Upper lobe of left lung (tissue), 6 donors: ENCODE measurements at regions not wholly inside any gene's neighbourhood (a gene's known extent, or its start where the extent isn't known, plus 50 kb on each side); places are given as distances from the start of the nearest gene placed in this dataset.

Experiments used
- ATAC-seq, 2 donors: fragments of 200-7000 bp; cut with Tn5 transposase; one replicate each; pipeline ENCODE4 v1.9.1; 2022; ENCODE audit warnings: mild to moderate bottlenecking in 2 of 2, moderate library complexity in 2 of 2; ENCODE audit not compliant: low FRiP score in 2 of 2
- DNase-seq, 2 donors: peaks; one replicate each; pipeline ENCODE4 v3.0.0-alpha.2; 2019 to 2020
- H3K27ac ChIP-seq, 4 donors: fragments of 200-600 bp; sonication (generic); one replicate each; pipeline ENCODE4 v1.5.1; 2016 to 2019
- H3K27me3 ChIP-seq, 4 donors: fragments of 200-600 bp; sonication (generic); one replicate each; pipeline ENCODE4 v1.5.1; 2017 to 2019
- H3K36me3 ChIP-seq, 4 donors: fragments of 200-600 bp; sonication (generic); one replicate each; pipeline ENCODE4 v1.5.1; 2016 to 2019
- H3K4me1 ChIP-seq, 4 donors: fragments of 200-600 bp; sonication (generic); one replicate each; pipeline ENCODE4 v1.5.1; 2018 to 2019
- H3K4me3 ChIP-seq, 4 donors: fragments of 200-600 bp; sonication (generic); one replicate each; pipeline ENCODE4 v1.5.1; 2017 to 2019; ENCODE audit warnings: mild to moderate bottlenecking in 2 of 4, moderate library complexity in 1 of 4
- H3K9me3 ChIP-seq, 4 donors: fragments of 200-600 bp; sonication (generic); one replicate each; pipeline ENCODE4 v1.5.1; 2018 to 2019
- CTCF ChIP-seq, 6 experiments: fragments of 450-650 bp in 4 of 6; fragments of 200-600 bp in 2 of 6; sonication (generic) in 2 of 6; IDR thresholded peaks; one replicate each; pipeline ENCODE4 v1.5.1; 2016 to 2019; ENCODE audit warnings: antibody characterized with exemption in 6 of 6
- EP300 ChIP-seq, 4 donors: sonication (generic); formaldehyde crosslinking; IDR thresholded peaks; one replicate each; pipeline ENCODE4 v1.5.1; 2017; ENCODE audit warnings: antibody characterized with exemption in 4 of 4, control low read depth in 2 of 4
- POLR2A ChIP-seq, 4 donors: fragments of 450-650 bp; IDR thresholded peaks; one replicate each; pipeline ENCODE4 v1.5.1; 2016 to 2017; ENCODE audit warnings: antibody characterized with exemption in 4 of 4, mild to moderate bottlenecking in 2 of 4
- POLR2AphosphoS5 ChIP-seq, 2 donors: sonication (generic); formaldehyde crosslinking; IDR thresholded peaks; one replicate each; pipeline ENCODE4 v1.5.1; 2017; ENCODE audit warnings: antibody characterized with exemption in 2 of 2
- WGBS, 2 donors: methylation state at CpG; one replicate each; pipeline ENCODE4 v1.1.5; 2017 to 2018; 5-methylcytosine and 5-hydroxymethylcytosine counted together
- donor health status: DM: no; HTN: no; CAD: no; lungs with moderate emphysema.
- donor health status: DM: no; HTN: yes; CAD: no; lungs with severe emphysema.

GRCh38 chr6:95448208-95448607, 129.1 kb upstream of the MANEA start:
- Histone ChIP-seq H3K27me3 (no peaks in the 10 kb centered on the region), H3K4me3 (no peak overlapping the region), H3K36me3 (no peaks in the 10 kb centered on the region), H3K27ac (no peak overlapping the region), H3K4me1 (no peaks in the 10 kb centered on the region), H3K9me3 (no peaks in the 10 kb centered on the region)
- no peak for TF ChIP-seq POLR2AphosphoS5 (IDR thresholded peaks at IDR 0.05)
- TF ChIP-seq EP300 (IDR thresholded peaks at IDR 0.05): no peak
- TF ChIP-seq POLR2A (IDR thresholded peaks at IDR 0.05): no peak
- TF ChIP-seq CTCF (IDR thresholded peaks at IDR 0.05): no peak
- 82% methylated on average over 4 of the region's 4 CpGs for WGBS, 2 donors
- ATAC-seq: no peak
- DNase-seq: no peak

- 65 to 82% methylated on average over 2 of the region's 2 CpGs for WGBS, 2 donors
- Histone ChIP-seq H3K9me3 (peaks cover 0 to 3% (median 0%) of the 10 kb centered on the region in 4 donors), H3K27ac (no peak overlapping the region), H3K4me3 (no peak overlapping the region), H3K36me3 (no peaks in the 10 kb centered on the region), H3K4me1 (no peaks in the 10 kb centered on the region), H3K27me3 (no peaks in the 10 kb centered on the region)
- no peak for ATAC-seq
- no peak for DNase-seq
- no peak for TF ChIP-seq EP300 (IDR thresholded peaks at IDR 0.05)
- TF ChIP-seq CTCF (IDR thresholded peaks at IDR 0.05): no peak
- TF ChIP-seq POLR2AphosphoS5 (IDR thresholded peaks at IDR 0.05): no peak
- no peak for TF ChIP-seq POLR2A (IDR thresholded peaks at IDR 0.05)
Observed at GRCh38 chr6:95469511-95469910, 107.8 kb upstream of the MANEA start.

GRCh38 chr6:95478941-95479340, 98.4 kb upstream of the MANEA start:
- TF ChIP-seq POLR2AphosphoS5 (IDR thresholded peaks at IDR 0.05) (no peak), EP300 (IDR thresholded peaks at IDR 0.05) (no peak), POLR2A (IDR thresholded peaks at IDR 0.05) (no peak), CTCF (IDR thresholded peaks at IDR 0.05) (no peak)
- H3K4me1 ChIP-seq: no peaks in the 10 kb centered on the region
- DNase-seq (no peak), ATAC-seq (no peak)
- H3K27ac ChIP-seq: no peak overlapping the region
- no peaks in the 10 kb centered on the region for H3K36me3 ChIP-seq
- no peak overlapping the region for H3K4me3 ChIP-seq
- H3K27me3 ChIP-seq: no peaks in the 10 kb centered on the region
- H3K9me3 ChIP-seq: no peaks in the 10 kb centered on the region

- Histone ChIP-seq H3K9me3 (no peaks in the 10 kb centered on the region), H3K27ac (no peak overlapping the region), H3K4me3 (no peak overlapping the region), H3K27me3 (no peaks in the 10 kb centered on the region), H3K4me1 (no peaks in the 10 kb centered on the region), H3K36me3 (no peaks in the 10 kb centered on the region)
- no peak for DNase-seq
- ATAC-seq: no peak
- TF ChIP-seq EP300 (IDR thresholded peaks at IDR 0.05) (no peak), POLR2AphosphoS5 (IDR thresholded peaks at IDR 0.05) (no peak), CTCF (IDR thresholded peaks at IDR 0.05) (no peak), POLR2A (IDR thresholded peaks at IDR 0.05) (no peak)
Observed at GRCh38 chr6:95487817-95488216, 89.5 kb upstream of the MANEA start.

GRCh38 chr6:95489185-95489863, 88.0 kb upstream of the MANEA start:
- no peak for TF ChIP-seq EP300 (IDR thresholded peaks at IDR 0.05)
- no peak for TF ChIP-seq CTCF (IDR thresholded peaks at IDR 0.05)
- no peak for TF ChIP-seq POLR2AphosphoS5 (IDR thresholded peaks at IDR 0.05)
- TF ChIP-seq POLR2A (IDR thresholded peaks at IDR 0.05): no peak
- Histone ChIP-seq H3K27ac (no peak overlapping the region), H3K4me1 (no peaks in the 10 kb centered on the region), H3K27me3 (no peaks in the 10 kb centered on the region), H3K36me3 (no peaks in the 10 kb centered on the region), H3K4me3 (no peak overlapping the region), H3K9me3 (no peaks in the 10 kb centered on the region)
- no peak for DNase-seq
- ATAC-seq: no peak
- WGBS, 2 donors: 37 to 48% methylated on average over 3 of the region's 3 CpGs
